ENCODE measurements at regions not wholly inside any gene's neighbourhood (a gene's known extent, or its start where the extent isn't known, plus 50 kb on each side); places are given as distances from the start of the nearest gene placed in this dataset.

DNA sequence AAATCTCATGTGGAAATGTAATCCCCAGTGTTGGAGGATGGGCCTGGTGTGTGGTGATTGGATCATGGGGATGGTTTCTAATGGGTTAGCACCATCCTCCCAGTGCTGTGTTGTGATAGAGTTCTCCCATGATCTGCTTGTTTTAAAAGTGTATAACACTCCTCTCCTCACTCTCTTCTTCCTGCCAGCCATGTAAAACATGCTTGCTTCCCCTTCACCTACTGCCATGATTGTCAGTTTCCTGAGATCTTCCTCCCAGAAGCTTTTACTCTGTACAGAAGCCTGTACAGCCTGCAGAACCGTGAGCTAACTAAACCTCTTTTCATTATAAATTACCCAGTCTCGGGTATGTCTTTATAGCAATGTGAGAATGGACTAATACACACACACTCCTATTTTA lies 499.1 kb downstream of the RASEF start:
- H3K27ac ChIP-seq (ENCODE audit: poor library complexity, severe bottlenecking): no peak overlapping the region
- H3K4me1 ChIP-seq (ENCODE audit: insufficient read depth, poor library complexity, severe bottlenecking): no peaks in the 10 kb centered on the region
- H3K36me3 ChIP-seq (ENCODE audit: low read depth): no peaks in the 10 kb centered on the region
- DNase-seq (ENCODE audit: low spot score) (no peak), ATAC-seq (ENCODE audit: low read depth) (no peak)
- H3K27me3 ChIP-seq (ENCODE audit: insufficient read depth, poor library complexity, severe bottlenecking): no peaks in the 10 kb centered on the region
- no peak overlapping the region for H3K4me3 ChIP-seq (ENCODE audit: severe bottlenecking)
- no peaks in the 10 kb centered on the region for H3K9me3 ChIP-seq (ENCODE audit: severe bottlenecking)
- TF ChIP-seq, protein P1, sequence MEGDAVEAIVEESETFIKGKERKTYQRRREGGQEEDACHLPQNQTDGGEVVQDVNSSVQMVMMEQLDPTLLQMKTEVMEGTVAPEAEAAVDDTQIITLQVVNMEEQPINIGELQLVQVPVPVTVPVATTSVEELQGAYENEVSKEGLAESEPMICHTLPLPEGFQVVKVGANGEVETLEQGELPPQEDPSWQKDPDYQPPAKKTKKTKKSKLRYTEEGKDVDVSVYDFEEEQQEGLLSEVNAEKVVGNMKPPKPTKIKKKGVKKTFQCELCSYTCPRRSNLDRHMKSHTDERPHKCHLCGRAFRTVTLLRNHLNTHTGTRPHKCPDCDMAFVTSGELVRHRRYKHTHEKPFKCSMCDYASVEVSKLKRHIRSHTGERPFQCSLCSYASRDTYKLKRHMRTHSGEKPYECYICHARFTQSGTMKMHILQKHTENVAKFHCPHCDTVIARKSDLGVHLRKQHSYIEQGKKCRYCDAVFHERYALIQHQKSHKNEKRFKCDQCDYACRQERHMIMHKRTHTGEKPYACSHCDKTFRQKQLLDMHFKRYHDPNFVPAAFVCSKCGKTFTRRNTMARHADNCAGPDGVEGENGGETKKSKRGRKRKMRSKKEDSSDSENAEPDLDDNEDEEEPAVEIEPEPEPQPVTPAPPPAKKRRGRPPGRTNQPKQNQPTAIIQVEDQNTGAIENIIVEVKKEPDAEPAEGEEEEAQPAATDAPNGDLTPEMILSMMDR (IDR thresholded peaks at IDR 0.05; ENCODE audit: poor library complexity, severe bottlenecking): no peak

DNA sequence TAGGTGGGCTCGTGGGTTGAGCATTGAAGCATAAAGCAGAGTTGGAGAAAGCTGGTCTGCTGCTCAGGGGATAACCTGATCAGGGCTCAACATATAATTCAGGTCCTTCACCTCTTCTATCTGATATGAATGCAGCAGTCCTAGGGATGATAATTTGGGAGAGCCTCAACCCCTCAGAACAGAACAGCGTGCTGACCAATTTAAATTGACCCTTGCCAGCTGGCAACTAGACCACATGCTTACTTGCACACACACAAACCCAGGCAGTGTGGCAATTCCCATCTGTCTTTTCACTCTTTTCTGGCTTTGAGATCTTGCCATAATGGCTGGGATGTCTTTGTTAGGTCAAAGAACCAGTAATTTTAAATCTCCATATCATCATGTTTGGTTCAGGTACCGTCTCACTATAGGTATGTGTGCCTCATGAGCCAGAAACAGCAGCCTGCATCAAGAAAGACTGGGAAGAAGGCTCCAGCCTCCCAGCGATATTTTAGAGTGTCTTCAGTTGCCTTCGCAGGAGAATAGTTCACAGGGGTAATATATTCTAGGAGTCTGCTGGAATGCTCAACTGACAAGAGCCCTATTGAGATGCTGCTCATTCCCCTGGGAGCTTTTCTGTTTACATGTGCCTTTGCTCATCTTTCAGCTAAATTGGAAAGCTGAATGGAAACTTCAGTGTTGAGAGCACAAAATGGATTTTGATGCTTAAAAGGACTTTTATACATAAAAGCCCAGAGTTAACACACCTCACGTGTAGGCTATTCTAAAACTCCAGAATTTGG lies 497.6 kb downstream of the RASEF start:
- H3K27ac ChIP-seq (ENCODE audit: poor library complexity, severe bottlenecking): no peak overlapping the region
- DNase-seq (ENCODE audit: low spot score) (no peak), ATAC-seq (ENCODE audit: low read depth) (no peak)
- H3K9me3 ChIP-seq (ENCODE audit: severe bottlenecking): no peaks in the 10 kb centered on the region
- no peaks in the 10 kb centered on the region for H3K4me1 ChIP-seq (ENCODE audit: insufficient read depth, poor library complexity, severe bottlenecking)
- TF ChIP-seq, protein P1 (IDR thresholded peaks at IDR 0.05; ENCODE audit: poor library complexity, severe bottlenecking): no peak
- no peaks in the 10 kb centered on the region for H3K36me3 ChIP-seq (ENCODE audit: low read depth)
- no peaks in the 10 kb centered on the region for H3K27me3 ChIP-seq (ENCODE audit: insufficient read depth, poor library complexity, severe bottlenecking)
- H3K4me3 ChIP-seq (ENCODE audit: severe bottlenecking): no peak overlapping the region

DNA sequence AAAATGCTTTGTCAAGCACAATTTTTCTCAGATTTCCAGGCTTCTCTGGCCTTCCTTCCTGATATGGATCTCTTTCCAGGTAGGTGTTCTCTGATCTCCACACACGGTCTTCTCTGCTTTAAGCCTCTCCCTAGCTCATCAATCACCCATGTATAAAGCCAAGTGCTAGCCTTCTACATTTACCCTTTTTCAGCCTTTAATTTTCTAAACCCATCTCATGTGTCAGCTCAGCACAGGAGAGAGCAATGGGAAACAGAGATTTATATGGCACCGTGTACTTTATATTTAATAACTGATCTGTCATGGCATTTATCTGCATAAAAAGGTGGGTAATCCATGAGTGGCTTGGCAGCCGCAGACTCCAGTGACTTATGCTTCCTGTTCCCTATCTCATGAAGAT lies 495.0 kb downstream of the RASEF start:
- no peak overlapping the region for H3K4me3 ChIP-seq (ENCODE audit: severe bottlenecking)
- H3K27ac ChIP-seq (ENCODE audit: poor library complexity, severe bottlenecking): no peak overlapping the region
- H3K4me1 ChIP-seq (ENCODE audit: insufficient read depth, poor library complexity, severe bottlenecking): no peaks in the 10 kb centered on the region
- no peaks in the 10 kb centered on the region for H3K27me3 ChIP-seq (ENCODE audit: insufficient read depth, poor library complexity, severe bottlenecking)
- TF ChIP-seq, protein P1 (IDR thresholded peaks at IDR 0.05; ENCODE audit: poor library complexity, severe bottlenecking): no peak
- H3K9me3 ChIP-seq (ENCODE audit: severe bottlenecking): no peaks in the 10 kb centered on the region
- DNase-seq (ENCODE audit: low spot score) (no peak), ATAC-seq (ENCODE audit: low read depth) (no peak)
- no peaks in the 10 kb centered on the region for H3K36me3 ChIP-seq (ENCODE audit: low read depth)

DNA sequence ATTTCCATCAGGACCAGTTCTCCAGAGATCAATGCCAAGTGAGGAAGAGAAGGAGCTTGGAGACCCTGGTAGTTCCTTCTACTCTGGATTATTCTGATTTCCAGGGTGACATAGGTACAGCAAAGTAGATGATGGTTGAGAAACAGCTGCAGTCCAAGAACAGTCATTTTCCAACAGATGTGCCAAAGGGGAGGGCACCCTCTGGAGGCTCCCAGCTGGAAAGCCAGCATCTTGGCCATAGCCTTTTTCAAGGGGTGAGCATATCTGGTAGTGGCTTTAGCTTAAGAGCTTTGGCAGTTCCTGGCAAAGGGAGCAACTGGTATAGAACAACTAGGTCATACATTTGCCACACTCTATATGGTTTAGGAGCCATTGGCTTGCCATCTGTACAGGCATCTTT lies 492.7 kb downstream of the RASEF start:
- ATAC-seq (ENCODE audit: low read depth) (no peak), DNase-seq (ENCODE audit: low spot score) (no peak)
- Histone ChIP-seq H3K36me3 (ENCODE audit: low read depth) (no peaks in the 10 kb centered on the region), H3K4me3 (ENCODE audit: severe bottlenecking) (no peak overlapping the region), H3K27ac (ENCODE audit: poor library complexity, severe bottlenecking) (no peak overlapping the region), H3K9me3 (ENCODE audit: severe bottlenecking) (no peaks in the 10 kb centered on the region), H3K4me1 (ENCODE audit: insufficient read depth, poor library complexity, severe bottlenecking) (no peaks in the 10 kb centered on the region), H3K27me3 (ENCODE audit: insufficient read depth, poor library complexity, severe bottlenecking) (no peaks in the 10 kb centered on the region)
- TF ChIP-seq, protein P1 (IDR thresholded peaks at IDR 0.05; ENCODE audit: poor library complexity, severe bottlenecking): peak; percentile 12

DNA sequence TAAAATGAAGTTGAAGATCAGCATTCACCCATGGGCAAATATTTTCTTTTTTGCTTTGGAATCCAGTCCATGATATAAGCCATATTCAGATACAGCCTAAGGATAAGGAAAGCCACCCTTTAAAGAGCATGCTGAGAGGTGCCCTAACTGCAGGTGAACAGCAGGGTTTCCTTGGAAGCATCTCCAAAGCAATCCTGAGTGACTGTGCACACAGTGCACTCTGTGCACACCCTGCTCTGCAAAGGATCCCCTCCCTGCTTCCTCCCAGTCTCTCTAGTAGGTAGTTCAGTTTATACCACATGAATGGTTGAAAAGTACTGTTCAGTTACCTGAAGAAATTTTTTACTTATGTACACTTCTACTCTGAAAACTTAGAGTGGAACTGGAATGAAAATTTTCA lies 491.4 kb downstream of the RASEF start:
- ATAC-seq (ENCODE audit: low read depth) (no peak), DNase-seq (ENCODE audit: low spot score) (no peak)
- Histone ChIP-seq H3K4me3 (ENCODE audit: severe bottlenecking) (no peak overlapping the region), H3K27me3 (ENCODE audit: insufficient read depth, poor library complexity, severe bottlenecking) (no peaks in the 10 kb centered on the region), H3K4me1 (ENCODE audit: insufficient read depth, poor library complexity, severe bottlenecking) (no peaks in the 10 kb centered on the region), H3K9me3 (ENCODE audit: severe bottlenecking) (no peaks in the 10 kb centered on the region), H3K27ac (ENCODE audit: poor library complexity, severe bottlenecking) (no peak overlapping the region), H3K36me3 (ENCODE audit: low read depth) (no peaks in the 10 kb centered on the region)
- TF ChIP-seq, protein P1 (IDR thresholded peaks at IDR 0.05; ENCODE audit: poor library complexity, severe bottlenecking): no peak

Data from RWPE2 (cell line).